Astrocyte (in vitro differentiated cells and primary cell): ENCODE measurements at regions not wholly inside any gene's neighbourhood (a gene's known extent, or its start where the extent isn't known, plus 50 kb on each side); places are given as distances from the start of the nearest gene placed in this dataset.

Experiments
- CTCF ChIP-seq: IDR thresholded peaks from 2 replicates; pipeline ENCODE4 v1.5.1; 2011; ENCODE audit warnings: low read depth, mild to moderate bottlenecking, inconsistent platforms, low read length, moderate library complexity; ENCODE audit not compliant: insufficient read depth
- EZH2 ChIP-seq: IDR thresholded peaks from 2 replicates; pipeline ENCODE4 v1.6.1; 2012; ENCODE audit warnings: mild to moderate bottlenecking, low read length, inconsistent platforms; ENCODE audit not compliant: insufficient read depth

- TF ChIP-seq CTCF (no peak), EZH2 (no peak)
Measured at GRCh38 chr2:177064422-177064821, 148.2 kb upstream of the HNRNPA3 start.
